Prostate gland (tissue), 1 donor: ENCODE measurements at regions not wholly inside any gene's neighbourhood (a gene's known extent, or its start where the extent isn't known, plus 50 kb on each side); places are given as distances from the start of the nearest gene placed in this dataset.

Experiments used
- POLR2A ChIP-seq: fragments of 450-650 bp; IDR thresholded peaks from one replicate; pipeline ENCODE4 v1.6.1; 2016; ENCODE audit warnings: antibody characterized with exemption, mild to moderate bottlenecking
- POLR2AphosphoS5 ChIP-seq: sonication (generic); formaldehyde crosslinking; IDR thresholded peaks from one replicate; pipeline ENCODE4 v1.6.1; 2017; ENCODE audit warnings: antibody characterized with exemption

DNA sequence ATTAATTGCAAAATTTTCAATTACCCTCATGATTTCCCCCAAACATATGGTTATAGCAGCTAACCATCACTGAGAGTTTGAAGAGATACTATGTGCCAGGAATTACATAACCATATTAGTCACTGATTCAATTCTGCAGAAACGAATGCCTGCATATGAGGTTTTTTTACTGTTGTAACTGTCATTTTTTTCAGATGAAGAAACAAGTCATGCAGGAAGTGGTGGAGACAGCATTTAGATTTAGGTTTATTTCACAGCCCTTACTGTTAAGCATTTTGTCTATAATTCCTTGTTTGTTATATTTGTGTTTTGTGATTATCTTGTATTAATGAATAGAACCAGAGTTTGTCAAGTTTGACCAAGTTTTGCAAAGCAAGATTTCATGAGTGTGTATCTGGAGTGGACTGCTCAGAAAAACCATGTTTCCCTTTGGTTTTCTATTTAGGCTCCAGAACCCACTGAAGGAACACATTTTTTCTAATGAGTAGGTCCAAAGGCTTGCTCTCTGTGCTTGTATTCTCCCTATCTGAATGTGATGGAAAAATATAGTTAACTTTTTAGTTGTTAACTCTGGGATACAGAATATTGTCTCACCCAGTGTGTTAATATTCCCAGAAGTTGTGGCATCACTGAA lies 308.5 kb upstream of the ADAMTS5 start:
- no peak for TF ChIP-seq POLR2AphosphoS5
- no peak for TF ChIP-seq POLR2A
